H9 (cell line): ENCODE measurements at regions not wholly inside any gene's neighbourhood (a gene's known extent, or its start where the extent isn't known, plus 50 kb on each side); places are given as distances from the start of the nearest gene placed in this dataset.

Source experiments
- DNase-seq: peaks from one replicate; pipeline ENCODE4 v3.0.0-alpha.2; 2017
- H2AFZ ChIP-seq: one replicate; pipeline ENCODE4 v1.6.1; 2013; ENCODE audit warnings: mild to moderate bottlenecking, low read length, control low read depth, moderate library complexity
- H2AK5ac ChIP-seq: 2 replicates; pipeline ENCODE4 v1.6.1; 2013; ENCODE audit warnings: low read length, control low read depth, mixed read lengths; ENCODE audit not compliant: insufficient read length
- H2BK120ac ChIP-seq: one replicate; pipeline ENCODE4 v1.6.1; 2013; ENCODE audit warnings: low read depth, mild to moderate bottlenecking, low read length, control low read depth, inconsistent platforms; ENCODE audit not compliant: poor library complexity, severe bottlenecking
- H2BK12ac ChIP-seq: 2 replicates; pipeline ENCODE4 v1.6.1; 2013; ENCODE audit warnings: low read length, control low read depth, mixed read lengths, low read depth; ENCODE audit not compliant: insufficient read length
- H2BK15ac ChIP-seq: 2 replicates; pipeline ENCODE4 v1.6.1; 2013; ENCODE audit warnings: low read depth, low read length, control low read depth
- H2BK20ac ChIP-seq: one replicate; pipeline ENCODE4 v1.6.1; 2013; ENCODE audit warnings: low read depth, mild to moderate bottlenecking, low read length, control low read depth, inconsistent platforms; ENCODE audit not compliant: poor library complexity, severe bottlenecking
- H2BK5ac ChIP-seq: 2 replicates; pipeline ENCODE4 v1.6.1; 2013; ENCODE audit warnings: low read length, control low read depth, mixed read lengths; ENCODE audit not compliant: insufficient read length
- H3K14ac ChIP-seq: 2 replicates; pipeline ENCODE4 v1.6.1; 2013; ENCODE audit warnings: low read length, control low read depth; ENCODE audit not compliant: insufficient read depth
- H3K18ac ChIP-seq: 2 replicates; pipeline ENCODE4 v1.6.1; 2013; ENCODE audit warnings: low read depth, mild to moderate bottlenecking, mixed read lengths, low read length, control low read depth; ENCODE audit not compliant: insufficient read length
- H3K23ac ChIP-seq: 2 replicates; pipeline ENCODE4 v1.6.1; 2013; ENCODE audit warnings: low read length, control low read depth, mixed read lengths, low read depth; ENCODE audit not compliant: insufficient read length
- H3K23me2 ChIP-seq: 2 replicates; pipeline ENCODE4 v1.6.1; 2013; ENCODE audit warnings: low read depth, mild to moderate bottlenecking, mixed read lengths, low read length, control low read depth; ENCODE audit not compliant: insufficient read length, poor library complexity, severe bottlenecking
- H3K27ac ChIP-seq: 2 replicates; pipeline ENCODE4 v1.5.1; 2013; ENCODE audit warnings: low read length, control low read depth, mixed read lengths, low read depth; ENCODE audit not compliant: insufficient read length
- H3K27me3 ChIP-seq: 2 replicates; pipeline ENCODE4 v1.6.1; 2013; ENCODE audit warnings: low read length, control low read depth, inconsistent platforms; ENCODE audit not compliant: insufficient read depth
- H3K4ac ChIP-seq: 2 replicates; pipeline ENCODE4 v1.6.1; 2013; ENCODE audit warnings: low read depth, mild to moderate bottlenecking, control low read depth, inconsistent platforms, low read length, moderate library complexity
- H3K4me1 ChIP-seq: 2 replicates; pipeline ENCODE4 v1.6.1; 2013; ENCODE audit warnings: low read length, control low read depth, inconsistent platforms; ENCODE audit not compliant: insufficient read depth
- H3K4me2 ChIP-seq: 2 replicates; pipeline ENCODE4 v1.6.1; 2013; ENCODE audit warnings: low read length, control low read depth, mixed read lengths; ENCODE audit not compliant: insufficient read length, insufficient read depth
- H3K56ac ChIP-seq: 2 replicates; pipeline ENCODE4 v1.6.1; 2013; ENCODE audit warnings: low read depth, mild to moderate bottlenecking, mixed read lengths, low read length, control low read depth; ENCODE audit not compliant: insufficient read length
- H3K79me1 ChIP-seq: 2 replicates; pipeline ENCODE4 v1.6.1; 2013; ENCODE audit warnings: low read depth, mild to moderate bottlenecking, moderate library complexity, low read length, control low read depth, inconsistent platforms; ENCODE audit not compliant: insufficient read depth, poor library complexity, severe bottlenecking
- H3K79me2 ChIP-seq: 2 replicates; pipeline ENCODE4 v1.6.1; 2013; ENCODE audit warnings: low read length, control low read depth, inconsistent platforms; ENCODE audit not compliant: insufficient read depth
- H3K9ac ChIP-seq: 2 replicates; pipeline ENCODE4 v1.6.1; 2013; ENCODE audit warnings: low read length, control low read depth, mixed read lengths; ENCODE audit not compliant: insufficient read length; ENCODE audit errors: extremely low read depth
- H3K9me3 ChIP-seq: one replicate; pipeline ENCODE4 v1.6.1; 2013; ENCODE audit warnings: low read depth, low read length, inconsistent platforms; ENCODE audit not compliant: control insufficient read depth
- H3T11ph ChIP-seq: one replicate; pipeline ENCODE4 v1.6.1; 2013; ENCODE audit warnings: mild to moderate bottlenecking, low read length, control low read depth, inconsistent platforms
- H4K20me1 ChIP-seq: one replicate; pipeline ENCODE4 v1.6.1; 2013; ENCODE audit not compliant: control insufficient read depth, insufficient read length, insufficient read depth
- H4K5ac ChIP-seq: 2 replicates; pipeline ENCODE4 v1.6.1; 2013; ENCODE audit warnings: low read depth, mild to moderate bottlenecking, mixed read lengths, low read length, control low read depth; ENCODE audit not compliant: insufficient read length
- H4K8ac ChIP-seq: replicated peaks from 2 replicates; pipeline ENCODE4 v1.6.1; 2013; ENCODE audit warnings: low read length, control low read depth, mixed read lengths, low read depth; ENCODE audit not compliant: insufficient read length
- H4K91ac ChIP-seq: 2 replicates; pipeline ENCODE4 v1.6.1; 2013; ENCODE audit warnings: low read depth, mild to moderate bottlenecking, moderate library complexity, mixed read lengths, low read length, control low read depth; ENCODE audit not compliant: insufficient read length
- H3K27ac Mint-ChIP-seq, 3 experiments: 2 replicates in 2 of 3; 3 replicates in 1 of 3; pipeline ENCODE4 v1.8.0; 2020 to 2021; ENCODE audit warnings: mixed read lengths in 3 of 3, mild to moderate bottlenecking in 1 of 3, moderate library complexity in 1 of 3
- H3K27me3 Mint-ChIP-seq: 2 replicates; pipeline ENCODE4 v1.8.0; 2021; ENCODE audit warnings: low read depth, mild to moderate bottlenecking, moderate library complexity, mixed read lengths
- H3K36me3 Mint-ChIP-seq, 3 experiments: 2 replicates in 2 of 3; 3 replicates in 1 of 3; pipeline ENCODE4 v1.8.0; 2020 to 2021; ENCODE audit warnings: low read depth in 3 of 3, mixed read lengths in 3 of 3; ENCODE audit not compliant: insufficient read depth in 1 of 3
- H3K4me1 Mint-ChIP-seq, 2 experiments: 2 replicates each; pipeline ENCODE4 v1.8.0; 2020; ENCODE audit warnings: mixed read lengths in 2 of 2
- H3K4me3 Mint-ChIP-seq, 2 experiments: 2 replicates in 1 of 2; 3 replicates in 1 of 2; pipeline ENCODE4 v1.8.0; 2020 to 2021; ENCODE audit warnings: mild to moderate bottlenecking in 2 of 2, mixed read lengths in 2 of 2, moderate library complexity in 1 of 2
- H3K9me3 Mint-ChIP-seq, 2 experiments: 2 replicates in 1 of 2; 3 replicates in 1 of 2; pipeline ENCODE4 v1.8.0; 2020; ENCODE audit warnings: mild to moderate bottlenecking in 2 of 2, mixed read lengths in 2 of 2, moderate library complexity in 1 of 2
- WGBS: extraction: QIAGEN DNeasy Blood & Tissue Kit; methylation state at CpG from one replicate; pipeline ENCODE4 v1.1.7; 2013; ENCODE audit warnings: missing lambda C conversion rate, low lambda C conversion rate, mixed read lengths; ENCODE audit not compliant: insufficient read length; ENCODE audit errors: extremely low coverage; 5-methylcytosine and 5-hydroxymethylcytosine counted together
- TF ChIP-seq, protein P1 (sequence below): fragments of 200-600 bp; sonication (generic); conservative IDR thresholded peaks from 3 replicates; pipeline ENCODE4 v1.8.0; 2021; ENCODE audit warnings: antibody characterized with exemption, mild to moderate bottlenecking

DNA sequence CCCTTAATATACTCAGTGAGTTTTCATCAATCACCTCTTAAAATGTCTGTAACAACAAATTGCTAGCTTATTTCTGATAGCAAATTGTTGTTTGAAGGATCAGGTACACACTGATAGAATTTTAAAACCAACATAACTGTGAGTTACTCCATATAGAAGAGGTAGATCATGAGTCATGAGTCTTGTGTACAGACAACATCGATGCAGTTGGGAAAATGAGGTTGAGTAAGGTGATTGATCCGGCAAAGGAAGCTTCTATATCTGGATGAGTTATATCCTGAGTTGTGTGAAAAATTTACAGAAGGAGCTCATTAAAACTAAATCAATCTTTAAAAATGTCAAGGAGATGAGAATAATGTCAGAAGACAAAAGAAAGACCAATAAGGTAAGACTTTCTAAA lies 604.6 kb upstream of the RGMB start:
- Histone ChIP-seq H2AK5ac (no peak overlapping the region), H3K79me2 (no peaks in the 10 kb centered on the region), H3K9ac (no peak overlapping the region), H3K27ac (no peak overlapping the region), H2BK12ac (no peak overlapping the region), H3K18ac (no peak overlapping the region), H4K20me1 (no peaks in the 10 kb centered on the region), H4K91ac (no peak overlapping the region), H3K23me2 (no peaks in the 10 kb centered on the region), H2BK120ac (no peak overlapping the region), H3K4me2 (no peak overlapping the region), H3K79me1 (no peaks in the 10 kb centered on the region), H3K4ac (no peak overlapping the region), H3K4me1 (no peaks in the 10 kb centered on the region), H3K27me3 (no peaks in the 10 kb centered on the region), H2BK5ac (no peak overlapping the region), H3T11ph (no peak overlapping the region), H2AFZ (no peak overlapping the region), H2BK20ac (no peak overlapping the region), H3K56ac (no peak overlapping the region), H4K8ac (no peak overlapping the region), H2BK15ac (no peak overlapping the region), H3K9me3 (no peaks in the 10 kb centered on the region), H4K5ac (no peak overlapping the region), H3K23ac (no peak overlapping the region), H3K14ac (no peak overlapping the region)
- H3K36me3 Mint-ChIP-seq, result no peaks in the 10 kb centered on the region
- TF ChIP-seq, protein P1, sequence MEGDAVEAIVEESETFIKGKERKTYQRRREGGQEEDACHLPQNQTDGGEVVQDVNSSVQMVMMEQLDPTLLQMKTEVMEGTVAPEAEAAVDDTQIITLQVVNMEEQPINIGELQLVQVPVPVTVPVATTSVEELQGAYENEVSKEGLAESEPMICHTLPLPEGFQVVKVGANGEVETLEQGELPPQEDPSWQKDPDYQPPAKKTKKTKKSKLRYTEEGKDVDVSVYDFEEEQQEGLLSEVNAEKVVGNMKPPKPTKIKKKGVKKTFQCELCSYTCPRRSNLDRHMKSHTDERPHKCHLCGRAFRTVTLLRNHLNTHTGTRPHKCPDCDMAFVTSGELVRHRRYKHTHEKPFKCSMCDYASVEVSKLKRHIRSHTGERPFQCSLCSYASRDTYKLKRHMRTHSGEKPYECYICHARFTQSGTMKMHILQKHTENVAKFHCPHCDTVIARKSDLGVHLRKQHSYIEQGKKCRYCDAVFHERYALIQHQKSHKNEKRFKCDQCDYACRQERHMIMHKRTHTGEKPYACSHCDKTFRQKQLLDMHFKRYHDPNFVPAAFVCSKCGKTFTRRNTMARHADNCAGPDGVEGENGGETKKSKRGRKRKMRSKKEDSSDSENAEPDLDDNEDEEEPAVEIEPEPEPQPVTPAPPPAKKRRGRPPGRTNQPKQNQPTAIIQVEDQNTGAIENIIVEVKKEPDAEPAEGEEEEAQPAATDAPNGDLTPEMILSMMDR, result no peak
- H3K9me3 Mint-ChIP-seq, result no peaks in the 10 kb centered on the region
- no peak overlapping the region for H3K27ac Mint-ChIP-seq
- WGBS, result no CpG with 5 or more reads among the region's 2 CpGs
- no peak overlapping the region for H3K4me3 Mint-ChIP-seq
- H3K27me3 Mint-ChIP-seq, result no peaks in the 10 kb centered on the region
- H3K4me1 Mint-ChIP-seq, result peaks cover 2% of the 10 kb centered on the region in 2 experiments; a peak in 1 of 4 replicates
- no peak for DNase-seq
